Lung microvascular endothelial cell (primary cell): ENCODE measurements at regions not wholly inside any gene's neighbourhood (a gene's known extent, or its start where the extent isn't known, plus 50 kb on each side); places are given as distances from the start of the nearest gene placed in this dataset.

ENCODE experiments used
- DNase-seq, 2 donors: peaks; one replicate each; pipeline versions ENCODE4 v3.0.0 to v3.0.0-alpha.2; 2010; ENCODE audit warnings: low read depth in 2 of 2

DNA sequence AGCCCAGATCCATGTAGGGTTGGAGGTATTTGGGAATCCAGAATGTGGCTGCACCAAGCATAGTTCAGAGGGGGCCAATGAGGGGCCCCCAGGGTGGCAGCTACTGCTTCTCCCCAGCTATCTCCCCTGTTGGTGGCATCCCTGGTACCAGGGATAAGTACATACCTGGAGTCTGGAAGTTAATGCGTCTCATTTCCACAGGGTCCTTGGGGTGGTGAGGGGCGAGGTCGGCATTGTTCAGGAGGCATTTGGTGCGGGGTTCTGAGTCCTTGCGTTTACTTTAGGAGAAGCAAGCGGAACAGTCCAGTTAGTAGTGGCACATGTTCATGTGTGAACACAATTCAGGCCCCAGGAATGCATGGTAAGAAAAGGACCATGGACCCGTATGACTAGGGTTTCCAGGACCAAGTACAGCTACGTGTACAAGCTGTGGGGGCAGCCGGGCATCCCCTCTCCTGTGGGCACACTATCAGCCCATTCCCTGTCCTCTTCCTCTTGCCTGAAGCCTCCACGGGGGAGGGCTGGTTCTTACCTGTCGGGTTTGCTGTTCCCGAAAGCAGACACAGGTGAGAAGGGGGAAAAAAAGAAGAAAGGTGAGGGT lies 122.3 kb downstream of the PTPRS start:
- no peak for DNase-seq

DNA sequence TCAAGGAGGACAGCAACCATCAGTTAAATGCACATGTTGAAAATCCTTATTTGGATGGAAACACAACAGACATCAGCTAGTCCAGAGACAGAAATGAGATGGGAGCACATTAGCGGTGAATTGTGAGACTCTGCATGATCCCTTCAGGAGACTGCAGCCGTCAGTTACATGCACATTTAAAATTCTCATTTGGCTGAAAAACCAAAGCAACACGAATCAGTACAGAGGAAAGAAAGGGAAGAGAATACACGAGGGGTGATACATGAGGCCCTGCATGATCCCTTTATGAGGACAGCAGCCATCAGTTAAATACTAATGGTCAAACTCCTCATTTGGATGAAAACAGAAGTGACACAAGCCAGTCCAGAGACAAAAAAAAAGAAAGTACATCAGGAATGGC lies 123.4 kb downstream of the PTPRS start:
- DNase-seq, result no peak

DNA sequence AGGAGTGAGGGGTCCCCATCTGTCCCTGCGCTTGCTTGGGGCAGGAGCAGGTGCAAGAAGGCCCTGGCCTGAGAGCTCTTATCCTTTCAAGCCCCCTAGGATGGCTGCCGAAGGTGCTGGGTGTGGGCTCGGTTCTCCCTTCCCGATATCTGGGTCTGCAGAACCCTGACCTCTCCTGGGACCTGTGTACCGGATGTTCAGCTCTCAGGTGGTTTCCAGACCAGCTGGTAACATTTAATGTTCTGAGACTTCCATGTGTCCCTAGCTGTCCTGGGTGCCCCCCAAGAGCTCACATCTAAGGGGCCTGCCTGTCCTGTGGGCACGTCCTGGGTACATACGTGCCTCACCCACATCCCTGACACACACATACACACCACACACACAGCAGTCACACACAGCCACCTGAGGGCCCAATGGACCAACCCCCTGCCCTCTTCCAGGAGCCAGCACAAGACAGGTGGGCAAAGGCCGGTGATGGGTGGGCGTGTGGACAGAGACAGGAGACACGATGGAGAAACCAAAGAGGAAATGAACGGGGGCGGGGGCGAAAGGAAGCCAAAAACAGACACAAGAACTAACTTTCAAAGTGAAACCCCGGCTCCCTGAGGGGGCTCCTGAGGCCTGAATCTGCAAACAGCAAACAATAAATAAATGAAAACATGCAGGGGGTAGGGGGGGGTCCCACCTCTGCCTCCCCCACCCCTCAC lies 124.3 kb downstream of the PTPRS start:
- DNase-seq, result no peak

DNA sequence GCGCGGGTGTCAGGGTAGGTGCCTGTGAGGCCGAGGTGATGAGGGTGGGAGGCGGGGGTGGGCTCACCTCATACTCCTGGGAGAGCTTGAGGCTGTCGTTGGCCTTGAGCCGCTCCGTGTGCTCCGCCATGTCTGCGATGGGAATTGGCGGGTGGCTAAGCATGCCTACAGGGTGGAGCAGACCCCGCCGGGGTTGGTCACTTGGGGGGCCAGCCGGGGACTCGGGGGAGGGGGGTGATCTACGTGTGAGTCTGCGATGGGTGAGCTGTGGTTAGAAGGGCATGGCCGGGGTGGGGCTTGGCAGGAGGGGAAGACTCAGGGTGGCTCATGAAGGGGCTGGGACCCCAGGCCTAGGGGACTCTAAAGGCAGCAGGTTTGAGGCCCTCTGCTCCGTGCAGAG lies 125.2 kb downstream of the PTPRS start:
- DNase-seq, result no peak

DNA sequence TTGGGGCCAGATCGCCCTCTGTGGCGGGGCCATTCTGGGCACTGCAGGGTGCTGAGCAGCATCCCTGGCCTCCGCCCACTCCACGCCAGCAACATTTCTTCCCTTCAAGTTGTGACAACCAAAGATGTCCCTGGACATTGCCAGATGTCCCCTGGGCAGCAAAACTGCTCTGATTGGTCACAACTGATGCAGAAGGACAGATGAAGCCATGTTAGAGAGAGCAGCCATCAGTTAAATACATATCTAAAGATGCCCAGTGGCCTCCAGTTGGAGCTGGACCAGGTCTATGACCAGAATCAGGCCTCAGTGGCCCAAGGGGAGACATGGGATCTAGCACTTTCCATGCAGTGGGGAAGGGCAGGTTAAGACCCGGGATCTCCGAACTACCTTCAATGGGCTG lies 125.7 kb downstream of the PTPRS start:
- no peak for DNase-seq

DNA sequence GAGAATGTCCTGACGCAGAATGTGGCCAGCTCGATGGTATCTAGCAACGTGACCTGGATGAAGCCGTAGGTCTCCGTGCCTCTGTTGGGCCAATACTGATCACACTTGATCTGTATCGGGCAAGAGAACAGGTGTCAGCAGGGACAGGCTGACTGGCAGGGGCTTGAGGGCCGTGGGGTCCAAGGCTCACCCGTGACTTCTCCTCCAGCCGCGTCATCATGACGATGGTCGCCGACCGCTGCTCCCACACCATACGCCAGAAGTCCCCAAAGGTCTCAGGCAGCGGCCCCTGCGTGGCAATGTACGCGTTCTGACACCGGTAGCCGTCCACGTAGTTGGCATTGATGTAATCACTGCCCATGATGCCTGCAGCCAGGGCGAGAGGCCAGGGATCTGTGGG lies 126.2 kb downstream of the PTPRS start:
- no peak for DNase-seq

DNA sequence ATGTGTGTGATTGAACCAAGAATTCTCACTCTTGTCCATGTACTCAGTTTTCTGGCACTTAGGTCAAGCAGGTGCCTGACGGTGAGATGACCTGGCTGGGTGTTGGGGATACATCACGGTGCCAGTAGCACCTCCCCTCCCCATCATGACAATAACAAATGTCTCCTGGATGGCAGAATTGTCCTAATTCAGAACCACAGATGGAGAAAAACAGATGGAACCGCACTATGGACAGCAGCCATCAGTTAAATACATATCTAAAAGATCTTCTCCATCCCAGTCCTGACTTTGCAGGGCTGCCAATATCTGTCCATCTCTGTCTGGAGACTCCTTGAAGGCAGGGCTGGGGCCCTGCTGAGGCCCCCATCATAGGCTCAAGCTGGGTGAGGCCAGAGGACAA lies 126.9 kb downstream of the PTPRS start:
- no peak for DNase-seq

DNA sequence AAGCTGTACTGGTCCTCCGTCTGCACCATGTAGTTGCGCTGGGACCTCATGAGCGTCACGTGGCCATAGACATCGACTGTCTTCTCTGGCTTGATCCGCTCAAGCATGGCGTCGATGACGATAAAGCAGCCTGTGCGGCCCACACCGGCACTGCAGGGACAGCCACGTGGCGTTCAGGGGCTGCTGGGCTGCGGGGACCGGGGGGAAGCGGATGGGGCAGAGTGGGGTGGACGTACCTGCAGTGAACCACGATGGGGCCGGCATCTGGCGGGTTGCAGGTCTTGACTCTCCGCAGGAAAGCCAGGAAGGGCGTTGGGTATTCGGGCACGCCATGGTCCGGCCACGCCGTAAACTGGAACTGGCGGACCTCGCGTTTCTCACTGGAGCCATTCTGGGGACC lies 128.5 kb downstream of the PTPRS start:
- DNase-seq, result no peak

DNA sequence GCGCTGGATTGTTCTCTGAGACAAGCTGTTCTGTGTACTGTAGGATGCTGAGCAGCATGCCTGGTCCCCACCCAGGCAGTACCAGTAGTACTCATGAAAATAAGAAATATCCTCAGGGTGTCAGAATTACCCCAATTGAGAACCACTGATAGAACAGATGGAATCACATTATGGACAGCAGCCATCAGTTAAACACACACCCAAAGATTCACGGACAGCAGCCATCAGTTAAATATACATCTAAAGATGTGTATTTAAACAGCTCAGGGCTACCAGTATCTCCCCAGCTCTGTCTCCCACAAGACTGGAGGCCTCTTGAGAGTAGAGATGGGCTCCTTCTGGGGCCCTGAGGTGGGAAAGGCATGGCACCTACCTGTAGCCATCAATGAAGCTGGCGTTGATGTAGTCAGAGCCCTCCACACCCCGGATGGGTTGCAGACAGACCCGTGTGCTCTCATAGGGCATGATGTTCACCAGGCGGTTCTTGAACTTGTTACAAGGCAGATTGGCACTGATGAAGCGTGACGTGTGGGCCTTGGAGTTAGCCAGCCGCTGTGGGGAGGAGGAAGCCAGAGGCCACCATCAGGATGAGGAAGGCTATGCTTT lies 129.3 kb downstream of the PTPRS start:
- no peak for DNase-seq

DNA sequence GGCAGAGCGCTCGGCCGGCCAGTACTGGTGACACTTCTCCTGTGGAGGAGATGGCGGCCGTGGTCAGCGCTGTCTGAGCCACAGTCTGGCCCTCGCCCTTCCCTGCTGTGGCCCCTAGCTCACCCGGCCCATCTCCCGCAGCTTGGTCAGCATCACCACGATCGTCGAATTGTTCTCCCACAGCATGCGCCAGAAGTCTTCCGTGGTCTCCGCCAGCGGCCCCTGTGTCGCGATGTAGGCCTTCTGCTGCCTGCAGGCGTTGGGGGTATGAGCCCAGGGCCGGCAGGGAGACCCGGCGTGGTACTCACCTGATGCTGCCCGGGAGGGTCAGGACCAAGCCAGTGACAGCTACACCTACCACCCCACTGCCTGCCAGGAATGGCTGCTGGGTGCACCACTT lies 130.1 kb downstream of the PTPRS start:
- no peak for DNase-seq

DNA sequence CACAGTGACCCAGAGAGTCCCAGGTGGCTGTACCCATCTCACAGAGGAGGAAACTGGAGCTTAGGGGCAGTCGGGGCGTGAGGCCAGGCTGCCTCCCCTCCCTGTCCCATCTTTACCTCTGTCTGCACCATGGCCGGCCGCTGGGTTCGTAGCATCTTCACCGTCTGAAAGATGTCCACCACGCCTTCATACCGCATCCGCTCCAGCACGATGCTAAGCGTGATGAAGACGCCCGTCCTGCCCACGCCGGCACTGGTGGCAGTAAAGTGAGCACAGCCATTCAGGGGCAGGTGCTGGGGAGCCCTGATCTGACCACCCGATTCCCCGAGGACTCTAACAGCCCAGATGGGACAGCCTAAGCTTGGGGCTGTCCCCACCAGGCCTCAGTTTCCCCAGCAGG lies 132.8 kb downstream of the PTPRS start:
- DNase-seq, result no peak

DNA sequence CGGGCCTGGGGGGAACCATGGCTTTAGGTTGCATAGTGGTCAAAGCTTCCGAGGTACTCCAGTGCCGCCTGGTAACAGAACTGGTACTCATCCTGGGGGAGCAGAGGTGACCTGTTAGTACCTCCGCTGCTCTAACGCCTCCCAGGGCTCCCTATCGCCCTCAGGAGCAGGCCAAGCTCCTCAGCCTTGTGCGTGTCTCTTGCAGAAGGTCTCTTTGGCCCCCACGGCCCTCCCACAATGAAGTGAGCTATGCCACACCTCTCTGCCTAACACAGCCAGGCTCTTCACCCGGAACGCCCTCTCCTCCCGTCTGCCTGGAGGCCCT lies 133.9 kb downstream of the PTPRS start:
- no peak for DNase-seq

DNA sequence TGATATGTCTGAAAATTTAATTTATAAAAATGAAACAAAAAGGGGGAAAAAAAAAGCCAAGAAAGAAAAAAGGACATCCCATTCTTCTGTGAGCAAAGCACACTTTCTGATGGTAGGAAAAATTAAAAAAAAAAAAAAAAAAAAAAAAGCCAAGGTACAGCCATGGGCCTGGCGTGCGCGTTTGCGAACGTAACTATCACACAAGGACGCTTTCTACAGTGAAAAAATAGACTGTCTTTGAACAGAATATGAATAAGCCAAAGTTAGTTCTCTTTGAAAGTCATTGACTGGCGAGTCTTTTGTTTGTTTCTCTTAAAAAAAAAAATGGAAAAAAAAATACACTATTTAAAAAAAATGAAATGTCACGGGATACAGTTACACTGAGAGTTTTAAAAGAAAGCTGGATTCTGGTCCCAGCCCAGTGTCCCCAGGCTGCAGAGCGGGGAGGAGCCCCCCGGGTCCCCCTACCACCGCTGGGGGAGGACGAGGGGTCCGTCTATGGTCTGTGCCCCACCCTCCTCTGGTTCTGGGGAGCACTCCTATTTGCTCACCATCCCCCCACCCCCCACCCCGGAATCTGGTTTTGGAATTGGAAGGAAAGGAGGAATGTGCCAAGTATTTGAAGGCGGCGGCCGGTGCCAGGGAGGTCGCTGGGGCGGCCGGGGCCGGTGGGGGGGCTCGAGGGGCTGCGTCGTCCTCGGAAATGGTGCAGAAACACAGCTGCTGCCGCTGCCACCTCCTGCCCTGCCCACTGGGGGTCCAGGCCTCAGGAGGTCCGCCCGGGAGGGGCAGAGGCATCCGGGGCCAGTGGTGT lies 134.5 kb downstream of the PTPRS start:
- no peak for DNase-seq

DNA sequence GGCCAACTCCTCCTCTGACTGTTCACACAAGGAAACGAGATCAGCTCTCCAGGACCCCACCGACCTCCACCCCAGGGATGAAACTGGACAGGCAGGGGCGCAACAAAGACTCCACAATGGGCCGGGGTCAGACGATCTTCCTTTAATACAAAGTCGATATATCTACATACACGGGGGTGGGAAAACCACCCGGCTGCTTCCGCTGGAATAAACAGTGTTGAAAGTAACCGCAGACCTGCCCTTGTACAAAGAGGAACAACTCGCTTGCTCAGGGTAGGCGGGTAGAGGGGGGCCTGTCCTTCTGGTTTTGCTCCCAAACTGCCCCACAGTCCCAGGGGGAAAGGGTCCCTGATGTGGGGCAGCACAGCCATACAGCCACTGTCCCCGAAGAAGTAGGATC lies 135.2 kb downstream of the PTPRS start:
- no peak for DNase-seq

DNA sequence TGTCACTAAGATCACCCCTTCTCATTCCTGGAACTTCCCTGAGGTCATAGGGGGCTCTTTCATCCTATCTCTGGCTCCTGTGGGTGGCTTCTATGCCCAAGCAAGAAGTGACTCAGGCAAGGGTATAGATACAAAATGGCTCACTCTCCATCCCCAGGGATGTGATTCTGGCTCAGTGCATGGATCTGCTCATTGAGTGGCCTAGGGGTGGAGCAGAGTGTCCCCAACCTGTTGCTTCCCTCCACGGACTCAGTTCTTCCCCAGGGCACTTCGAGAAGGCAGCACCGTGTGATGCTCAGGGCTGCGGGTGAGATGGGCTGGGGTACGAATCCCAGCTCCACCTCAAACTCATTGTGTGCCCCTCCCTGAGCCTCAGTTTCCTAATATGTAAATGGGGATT lies 136.4 kb downstream of the PTPRS start:
- DNase-seq, result no peak
